HG02852 (cell line): ENCODE measurements at regions not wholly inside any gene's neighbourhood (a gene's known extent, or its start where the extent isn't known, plus 50 kb on each side); places are given as distances from the start of the nearest gene placed in this dataset.

Experiments
- ATAC-seq: cut with Tn5 transposase; IDR thresholded peaks from one replicate; pipeline ENCODE4 v1.9.1; 2021; ENCODE audit warnings: mild to moderate bottlenecking, moderate library complexity; ENCODE audit not compliant: unreplicated experiment

DNA sequence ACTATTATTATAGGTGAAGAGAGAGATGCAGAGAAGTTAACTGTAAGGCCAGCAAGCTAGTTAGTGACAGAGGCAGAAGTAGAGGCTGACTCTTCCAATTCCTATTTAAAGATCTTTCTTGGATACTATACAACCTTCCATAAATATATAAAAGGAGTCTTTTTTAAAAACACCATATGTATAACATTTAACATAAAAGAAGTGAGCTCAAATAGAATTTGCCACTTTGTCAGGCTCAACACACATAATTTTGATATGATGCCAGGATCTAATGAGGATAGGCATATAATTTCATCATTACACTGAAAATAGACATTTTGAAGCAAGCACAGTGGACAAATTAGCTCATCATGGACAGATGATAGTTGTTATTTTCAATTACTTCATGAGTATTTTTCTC lies 64.1 kb upstream of the MPPED2 start:
- ATAC-seq, result no peak
